ENCODE measurements at regions not wholly inside any gene's neighbourhood (a gene's known extent, or its start where the extent isn't known, plus 50 kb on each side); places are given as distances from the start of the nearest gene placed in this dataset.
"Not testable (repeated sequence)": the region's sequence is repeated elsewhere in the genome, so short reads cannot be mapped to it uniquely, and the experiment has no call there.

GRCh38 chr20:39725513-39725912, 763.4 kb downstream of the DHX35 start:
- not testable (repeated sequence) for DNase-seq

GRCh38 chr20:39719293-39719692, 757.1 kb downstream of the DHX35 start:
- no peak for DNase-seq

- DNase-seq = no peak
Measured at GRCh38 chr20:39717936-39718335, 755.8 kb downstream of the DHX35 start.

GRCh38 chr20:39716796-39717341, 754.7 kb downstream of the DHX35 start:
- no peak for DNase-seq

GRCh38 chr20:39713076-39713840, 751.1 kb downstream of the DHX35 start:
- DNase-seq = no peak

- no peak for DNase-seq
Measured at GRCh38 chr20:39706184-39706663, 744.1 kb downstream of the DHX35 start.

- no peak for DNase-seq
Measured at GRCh38 chr20:39705032-39705431, 742.9 kb downstream of the DHX35 start.

GRCh38 chr20:39703357-39703756, 741.2 kb downstream of the DHX35 start:
- DNase-seq = not testable (repeated sequence)

GRCh38 chr20:39702701-39703349, 740.7 kb downstream of the DHX35 start:
- DNase-seq = no peak

- no peak for DNase-seq
Measured at GRCh38 chr20:39700528-39700927, 738.4 kb downstream of the DHX35 start.

- no peak for DNase-seq
Measured at GRCh38 chr20:39699166-39699725, 737.1 kb downstream of the DHX35 start.

GRCh38 chr20:39698752-39699151, 736.6 kb downstream of the DHX35 start:
- no peak for DNase-seq

GRCh38 chr20:39691151-39691862, 729.2 kb downstream of the DHX35 start:
- DNase-seq = no peak

GRCh38 chr20:39676857-39677391, 714.8 kb downstream of the DHX35 start:
- no peak for DNase-seq

- no peak for DNase-seq
Measured at GRCh38 chr20:39676241-39676640, 714.1 kb downstream of the DHX35 start.

GRCh38 chr20:39674842-39675241, 712.7 kb downstream of the DHX35 start:
- no peak for DNase-seq

- no peak for DNase-seq
Measured at GRCh38 chr20:39670988-39671387, 708.8 kb downstream of the DHX35 start.

GRCh38 chr20:39669659-39670058, 707.5 kb downstream of the DHX35 start:
- DNase-seq = no peak

GRCh38 chr20:39668038-39668437, 705.9 kb downstream of the DHX35 start:
- DNase-seq = no peak

- DNase-seq = no peak
Measured at GRCh38 chr20:39661833-39662232, 699.7 kb downstream of the DHX35 start.

- no peak for DNase-seq
Measured at GRCh38 chr20:39660965-39661364, 698.8 kb downstream of the DHX35 start.

GRCh38 chr20:39660226-39660625, 698.1 kb downstream of the DHX35 start:
- no peak for DNase-seq

Measured in NCI-H2081 (cell line).